ENCODE measurements at regions not wholly inside any gene's neighbourhood (a gene's known extent, or its start where the extent isn't known, plus 50 kb on each side); places are given as distances from the start of the nearest gene placed in this dataset.

GRCh38 chr11:69889400-69890318 is 70.4 kb upstream of the FGF3 start:
- H3K4me3 Mint-ChIP-seq = no peak overlapping the region
- no peaks in the 10 kb centered on the region for H3K4me1 Mint-ChIP-seq (ENCODE audit: low read depth)
- POLR2A ChIA-PET = interaction anchor here (0.5 to 0.6 kb wide), 2 partner anchors 17 to 193 kb away, joined by 4 to 6 read pairs; no protein-coding TSS in a partner anchor
- no peaks in the 10 kb centered on the region for H3K36me3 Mint-ChIP-seq (ENCODE audit: low read depth)
- H3K27ac Mint-ChIP-seq = no peak overlapping the region
- H3K27me3 Mint-ChIP-seq (ENCODE audit: low read depth) = peaks cover 11% of the 10 kb centered on the region
- no peak for ATAC-seq
- H3K9me3 Mint-ChIP-seq (ENCODE audit: insufficient read depth) = no peaks in the 10 kb centered on the region
- CTCF ChIA-PET = interaction anchor here (1.1 kb wide), 1 partner anchor 156 kb away, joined by 3 read pairs; no protein-coding TSS in a partner anchor
- no peak for DNase-seq

GRCh38 chr11:69890476-69890875 is 71.3 kb upstream of the FGF3 start:
- POLR2A ChIA-PET = interaction anchor here (0.6 kb wide), 1 partner anchor 314 kb away, joined by 3 read pairs; no protein-coding TSS in a partner anchor
- Mint-ChIP-seq H3K27me3 (ENCODE audit: low read depth) (peaks cover 11% of the 10 kb centered on the region), H3K9me3 (ENCODE audit: insufficient read depth) (no peaks in the 10 kb centered on the region), H3K4me3 (no peak overlapping the region), H3K27ac (no peak overlapping the region), H3K36me3 (ENCODE audit: low read depth) (no peaks in the 10 kb centered on the region), H3K4me1 (ENCODE audit: low read depth) (no peaks in the 10 kb centered on the region)
- no peak for DNase-seq
- CTCF ChIA-PET = no interaction called here
- no peak for ATAC-seq

- ATAC-seq (no peak), DNase-seq (no peak)
- H3K4me1 Mint-ChIP-seq (ENCODE audit: low read depth) = no peaks in the 10 kb centered on the region
- H3K27me3 Mint-ChIP-seq (ENCODE audit: low read depth) = peaks cover 11% of the 10 kb centered on the region
- H3K27ac Mint-ChIP-seq = no peak overlapping the region
- H3K4me3 Mint-ChIP-seq = no peak overlapping the region
- POLR2A ChIA-PET = interaction anchor here (0.6 kb wide), 1 partner anchor 316 kb away, joined by 3 read pairs; no protein-coding TSS in a partner anchor
- H3K9me3 Mint-ChIP-seq (ENCODE audit: insufficient read depth) = no peaks in the 10 kb centered on the region
- no peaks in the 10 kb centered on the region for H3K36me3 Mint-ChIP-seq (ENCODE audit: low read depth)
- CTCF ChIA-PET = no interaction called here
Measured at GRCh38 chr11:69891421-69892236, 72.4 kb upstream of the FGF3 start.

GRCh38 chr11:69892237-69892985 is 73.2 kb upstream of the FGF3 start:
- ATAC-seq = no peak
- Mint-ChIP-seq H3K27me3 (ENCODE audit: low read depth) (peaks cover 11% of the 10 kb centered on the region), H3K36me3 (ENCODE audit: low read depth) (no peaks in the 10 kb centered on the region), H3K4me3 (no peak overlapping the region), H3K4me1 (ENCODE audit: low read depth) (no peaks in the 10 kb centered on the region), H3K27ac (no peak overlapping the region), H3K9me3 (ENCODE audit: insufficient read depth) (no peaks in the 10 kb centered on the region)
- ChIA-PET POLR2A (no interaction called here), CTCF (no interaction called here)
- DNase-seq = no peak

- H3K4me1 Mint-ChIP-seq (ENCODE audit: low read depth) = no peaks in the 10 kb centered on the region
- DNase-seq (no peak), ATAC-seq (no peak)
Measured at GRCh38 chr11:69892986-69893555, 73.9 kb upstream of the FGF3 start.

GRCh38 chr11:69893631-69894030 is 74.4 kb upstream of the FGF3 start:
- no peaks in the 10 kb centered on the region for H3K36me3 Mint-ChIP-seq (ENCODE audit: low read depth)
- no peak overlapping the region for H3K27ac Mint-ChIP-seq
- ATAC-seq (no peak), DNase-seq (no peak)
- CTCF ChIA-PET = no interaction called here
- no peaks in the 10 kb centered on the region for H3K4me1 Mint-ChIP-seq (ENCODE audit: low read depth)
- POLR2A ChIA-PET = no interaction called here
- no peak overlapping the region for H3K4me3 Mint-ChIP-seq
- peaks cover 13% of the 10 kb centered on the region for H3K27me3 Mint-ChIP-seq (ENCODE audit: low read depth)
- no peaks in the 10 kb centered on the region for H3K9me3 Mint-ChIP-seq (ENCODE audit: insufficient read depth)

More at GRCh38 chr11:69892986-69893555, 73.9 kb upstream of the FGF3 start:
- H3K36me3 Mint-ChIP-seq (ENCODE audit: low read depth) = no peaks in the 10 kb centered on the region
- H3K4me3 Mint-ChIP-seq = no peak overlapping the region
- no peak overlapping the region for H3K27ac Mint-ChIP-seq
- no peaks in the 10 kb centered on the region for H3K9me3 Mint-ChIP-seq (ENCODE audit: insufficient read depth)
- ChIA-PET POLR2A (no interaction called here), CTCF (no interaction called here)
- peaks cover 11% of the 10 kb centered on the region for H3K27me3 Mint-ChIP-seq (ENCODE audit: low read depth)

- Mint-ChIP-seq H3K36me3 (ENCODE audit: low read depth) (no peaks in the 10 kb centered on the region), H3K4me1 (ENCODE audit: low read depth) (no peaks in the 10 kb centered on the region), H3K27me3 (ENCODE audit: low read depth) (peaks cover 13% of the 10 kb centered on the region), H3K27ac (no peak overlapping the region), H3K9me3 (ENCODE audit: insufficient read depth) (no peaks in the 10 kb centered on the region), H3K4me3 (no peak overlapping the region)
- CTCF ChIA-PET = no interaction called here
- no peak for DNase-seq
- ATAC-seq = no peak
- POLR2A ChIA-PET = no interaction called here
Measured at GRCh38 chr11:69894181-69894611, 75.0 kb upstream of the FGF3 start.

- Mint-ChIP-seq H3K4me3 (no peak overlapping the region), H3K36me3 (ENCODE audit: low read depth) (no peaks in the 10 kb centered on the region), H3K4me1 (ENCODE audit: low read depth) (no peaks in the 10 kb centered on the region), H3K27me3 (ENCODE audit: low read depth) (peaks cover 13% of the 10 kb centered on the region), H3K9me3 (ENCODE audit: insufficient read depth) (no peaks in the 10 kb centered on the region), H3K27ac (no peak overlapping the region)
- DNase-seq (no peak), ATAC-seq (no peak)
- ChIA-PET POLR2A (no interaction called here), CTCF (no interaction called here)
Measured at GRCh38 chr11:69894648-69895047, 75.4 kb upstream of the FGF3 start.

- Mint-ChIP-seq H3K27me3 (ENCODE audit: low read depth) (peaks cover 2% of the 10 kb centered on the region), H3K9me3 (ENCODE audit: insufficient read depth) (no peaks in the 10 kb centered on the region), H3K36me3 (ENCODE audit: low read depth) (no peaks in the 10 kb centered on the region), H3K4me3 (no peak overlapping the region), H3K4me1 (ENCODE audit: low read depth) (no peaks in the 10 kb centered on the region), H3K27ac (no peak overlapping the region)
- no peak for DNase-seq
- POLR2A ChIA-PET = no interaction called here
- CTCF ChIA-PET = no interaction called here
- no peak for ATAC-seq
Measured at GRCh38 chr11:69896250-69896649, 77.0 kb upstream of the FGF3 start.

- Mint-ChIP-seq H3K27me3 (ENCODE audit: low read depth) (peaks cover 4% of the 10 kb centered on the region), H3K9me3 (ENCODE audit: insufficient read depth) (no peaks in the 10 kb centered on the region), H3K4me3 (no peak overlapping the region), H3K4me1 (ENCODE audit: low read depth) (no peaks in the 10 kb centered on the region), H3K36me3 (ENCODE audit: low read depth) (no peaks in the 10 kb centered on the region), H3K27ac (no peak overlapping the region)
- ChIA-PET CTCF (no interaction called here), POLR2A (no interaction called here)
- ATAC-seq (no peak), DNase-seq (no peak)
Measured at GRCh38 chr11:69898123-69898522, 78.9 kb upstream of the FGF3 start.

GRCh38 chr11:69899957-69900821 is 81.0 kb upstream of the FGF3 start:
- Mint-ChIP-seq H3K27ac (no peak overlapping the region), H3K4me3 (no peak overlapping the region), H3K36me3 (ENCODE audit: low read depth) (no peaks in the 10 kb centered on the region), H3K9me3 (ENCODE audit: insufficient read depth) (no peaks in the 10 kb centered on the region), H3K4me1 (ENCODE audit: low read depth) (no peaks in the 10 kb centered on the region), H3K27me3 (ENCODE audit: low read depth) (peaks cover 4% of the 10 kb centered on the region)
- ATAC-seq (no peak), DNase-seq (no peak)
- CTCF ChIA-PET = no interaction called here
- POLR2A ChIA-PET = no interaction called here
